ENCODE measurements at regions not wholly inside any gene's neighbourhood (a gene's known extent, or its start where the extent isn't known, plus 50 kb on each side); places are given as distances from the start of the nearest gene placed in this dataset.

- no peak for ATAC-seq (ENCODE audit: insufficient read depth, low FRiP score)
- WGBS, 2 donors, result 74 to 76% methylated on average over 26 of the region's 26 CpGs
- no peak for DNase-seq
These were observed 115.0 kb upstream of the TMPRSS2 start for GRCh38 chr21:41622831-41623548.

GRCh38 chr21:41622201-41622600 lies 114.2 kb upstream of the TMPRSS2 start:
- H3K9me3 ChIP-seq (ENCODE audit: control insufficient read depth in 4 of 4, insufficient read depth in 3 of 4, low read length in 3 of 4), result peaks cover 0 to 2% (median under 1%) of the 10 kb centered on the region in 4 donors
- no peak for TF ChIP-seq CTCF (IDR thresholded peaks at IDR 0.05; ENCODE audit: control extremely low read depth, extremely low read depth)
- H3K4me1 ChIP-seq (ENCODE audit: control insufficient read depth in 5 of 5, insufficient read depth in 5 of 5, low read length in 5 of 5), result peaks cover 0 to 11% (median 3%) of the 10 kb centered on the region in 5 donors
- 81 to 95% methylated on average over 10 of the region's 10 CpGs for WGBS, 2 donors
- H3K9ac ChIP-seq (ENCODE audit: insufficient read depth in 1 of 2, low read length in 2 of 2), result no peak overlapping the region
- DNase-seq, result no peak
- no peaks in the 10 kb centered on the region for H3K36me3 ChIP-seq (ENCODE audit: control insufficient read depth in 4 of 4, insufficient read depth in 4 of 4, low read length in 4 of 4)
- no peak overlapping the region for H3K4me3 ChIP-seq
- H3K27ac ChIP-seq (ENCODE audit: low read depth in 1 of 2, low read length in 1 of 2), result no peak overlapping the region
- no peaks in the 10 kb centered on the region for H3K27me3 ChIP-seq (ENCODE audit: control insufficient read depth in 3 of 3, insufficient read depth in 3 of 3, low read length in 2 of 3)
- ATAC-seq (ENCODE audit: insufficient read depth, low FRiP score), result no peak

More at GRCh38 chr21:41622831-41623548, 115.0 kb upstream of the TMPRSS2 start:
- no peak overlapping the region for H3K27ac ChIP-seq (ENCODE audit: low read depth in 1 of 2, low read length in 1 of 2)
- no peaks in the 10 kb centered on the region for H3K36me3 ChIP-seq (ENCODE audit: control insufficient read depth in 4 of 4, insufficient read depth in 4 of 4, low read length in 4 of 4)
- peaks cover 0 to 11% (median 3%) of the 10 kb centered on the region in 5 donors for H3K4me1 ChIP-seq (ENCODE audit: control insufficient read depth in 5 of 5, insufficient read depth in 5 of 5, low read length in 5 of 5)
- H3K9me3 ChIP-seq (ENCODE audit: control insufficient read depth in 4 of 4, insufficient read depth in 3 of 4, low read length in 3 of 4), result peaks cover 0 to 2% (median under 1%) of the 10 kb centered on the region in 4 donors
- no peaks in the 10 kb centered on the region for H3K27me3 ChIP-seq (ENCODE audit: control insufficient read depth in 3 of 3, insufficient read depth in 3 of 3, low read length in 2 of 3)
- no peak for TF ChIP-seq CTCF (IDR thresholded peaks at IDR 0.05; ENCODE audit: control extremely low read depth, extremely low read depth)
- H3K9ac ChIP-seq (ENCODE audit: insufficient read depth in 1 of 2, low read length in 2 of 2), result no peak overlapping the region
- no peak overlapping the region for H3K4me3 ChIP-seq

GRCh38 chr21:41621513-41621912 lies 113.6 kb upstream of the TMPRSS2 start:
- Histone ChIP-seq H3K4me3 (no peak overlapping the region), H3K9ac (ENCODE audit: insufficient read depth in 1 of 2, low read length in 2 of 2) (no peak overlapping the region), H3K36me3 (ENCODE audit: control insufficient read depth in 4 of 4, insufficient read depth in 4 of 4, low read length in 4 of 4) (no peaks in the 10 kb centered on the region), H3K27ac (ENCODE audit: low read depth in 1 of 2, low read length in 1 of 2) (no peak overlapping the region), H3K4me1 (ENCODE audit: control insufficient read depth in 5 of 5, insufficient read depth in 5 of 5, low read length in 5 of 5) (peaks cover 0 to 13% (median 3%) of the 10 kb centered on the region in 5 donors), H3K9me3 (ENCODE audit: control insufficient read depth in 4 of 4, insufficient read depth in 3 of 4, low read length in 3 of 4) (peaks cover 0 to 2% (median under 1%) of the 10 kb centered on the region in 4 donors), H3K27me3 (ENCODE audit: control insufficient read depth in 3 of 3, insufficient read depth in 3 of 3, low read length in 2 of 3) (no peaks in the 10 kb centered on the region)
- WGBS, 2 donors, result 77 to 79% methylated on average over 10 of the region's 10 CpGs
- TF ChIP-seq CTCF (IDR thresholded peaks at IDR 0.05; ENCODE audit: control extremely low read depth, extremely low read depth), result no peak
- ATAC-seq (ENCODE audit: insufficient read depth, low FRiP score) (no peak), DNase-seq (peak; percentile 52 to 80 (median 73))

Data from lung (tissue), 11 donors.